NCI-H748 treated with DMSO at 0.1 percent for 48 hours (cell line): ENCODE measurements at regions not wholly inside any gene's neighbourhood (a gene's known extent, or its start where the extent isn't known, plus 50 kb on each side); places are given as distances from the start of the nearest gene placed in this dataset.

ENCODE experiments used
- DNase-seq: peaks from one replicate; lab custom pipeline; 2025; lab: John Stamatoyannopoulos, UW

- no peak for DNase-seq
Observed at GRCh38 chr15:62951481-62951880, 91.1 kb upstream of the TPM1 start.

GRCh38 chr15:62953021-62953420, 89.5 kb upstream of the TPM1 start:
- DNase-seq: no peak

- no peak for DNase-seq
Observed at GRCh38 chr15:62953496-62954045, 89.0 kb upstream of the TPM1 start.

GRCh38 chr15:62957130-62957529, 85.4 kb upstream of the TPM1 start:
- no peak for DNase-seq

GRCh38 chr15:62958528-62959363, 83.8 kb upstream of the TPM1 start:
- no peak for DNase-seq

- no peak for DNase-seq
Observed at GRCh38 chr15:62961134-62961533, 81.4 kb upstream of the TPM1 start.

- no peak for DNase-seq
Observed at GRCh38 chr15:62962101-62962995, 80.2 kb upstream of the TPM1 start.

- no peak for DNase-seq
Observed at GRCh38 chr15:62964251-62964650, 78.3 kb upstream of the TPM1 start.

- DNase-seq: no peak
Observed at GRCh38 chr15:62966294-62967078, 76.1 kb upstream of the TPM1 start.

- DNase-seq: no peak
Observed at GRCh38 chr15:62968699-62969098, 73.8 kb upstream of the TPM1 start.

- DNase-seq: no peak
Observed at GRCh38 chr15:62969442-62970089, 73.0 kb upstream of the TPM1 start.

GRCh38 chr15:62972814-62973213, 69.7 kb upstream of the TPM1 start:
- DNase-seq: no peak

- DNase-seq: no peak
Observed at GRCh38 chr15:62975515-62975914, 67.0 kb upstream of the TPM1 start.

- no peak for DNase-seq
Observed at GRCh38 chr15:62976301-62976881, 66.2 kb upstream of the TPM1 start.

- DNase-seq: no peak
Observed at GRCh38 chr15:62977952-62978811, 64.4 kb upstream of the TPM1 start.

GRCh38 chr15:62979252-62979651, 63.3 kb upstream of the TPM1 start:
- no peak for DNase-seq

- no peak for DNase-seq
Observed at GRCh38 chr15:62981071-62981470, 61.5 kb upstream of the TPM1 start.

- DNase-seq: no peak
Observed at GRCh38 chr15:62983956-62984355, 58.6 kb upstream of the TPM1 start.

GRCh38 chr15:62985768-62986167, 56.8 kb upstream of the TPM1 start:
- DNase-seq: no peak

- no peak for DNase-seq
Observed at GRCh38 chr15:62986948-62987347, 55.6 kb upstream of the TPM1 start.
